ENCODE measurements at regions not wholly inside any gene's neighbourhood (a gene's known extent, or its start where the extent isn't known, plus 50 kb on each side); places are given as distances from the start of the nearest gene placed in this dataset.

GRCh38 chr14:55771242-55771981, 191.4 kb downstream of the KTN1 start:
- ATAC-seq (ENCODE audit: poor library complexity) = no peak
- Mint-ChIP-seq H3K36me3 (ENCODE audit: low read depth) (no peaks in the 10 kb centered on the region), H3K27ac (no peak overlapping the region)

GRCh38 chr14:55772486-55772885, 192.5 kb downstream of the KTN1 start:
- Histone ChIP-seq H3K27me3 (ENCODE audit: control insufficient read depth in 1 of 2, insufficient read depth in 2 of 2, low read length in 2 of 2) (no peaks in the 10 kb centered on the region), H3K36me3 (ENCODE audit: insufficient read depth, low read length) (no peaks in the 10 kb centered on the region), H3K4me1 (ENCODE audit: insufficient read depth, low read length) (no peaks in the 10 kb centered on the region), H3K9me3 (ENCODE audit: control insufficient read depth in 1 of 2, insufficient read depth in 1 of 2, low read length in 2 of 2) (no peaks in the 10 kb centered on the region), H3K4me3 (ENCODE audit: low read length) (no peak overlapping the region), H3K27ac (ENCODE audit: low read depth in 1 of 2, low read length in 2 of 2) (no peak overlapping the region)
- no peaks in the 10 kb centered on the region for H3K9me3 Mint-ChIP-seq
- no peaks in the 10 kb centered on the region for H3K36me3 Mint-ChIP-seq (ENCODE audit: low read depth)
- no peak for TF ChIP-seq CTCF (IDR thresholded peaks at IDR 0.05)
- DNase-seq (no peak), ATAC-seq (ENCODE audit: poor library complexity) (no peak)
- ChIA-PET CTCF (no interaction called here), POLR2A (no interaction called here)
- no peaks in the 10 kb centered on the region for H3K4me1 Mint-ChIP-seq (ENCODE audit: low read depth)
- no peaks in the 10 kb centered on the region for H3K27me3 Mint-ChIP-seq
- intact Hi-C loops (cut with DNase I, micrococcal nuclease) = no loop called here
- H3K27ac Mint-ChIP-seq = no peak overlapping the region
- no peak overlapping the region for H3K4me3 Mint-ChIP-seq

More at GRCh38 chr14:55771242-55771981, 191.4 kb downstream of the KTN1 start:
- CTCF ChIA-PET = no interaction called here
- Histone ChIP-seq H3K36me3 (ENCODE audit: insufficient read depth, low read length) (no peaks in the 10 kb centered on the region), H3K27me3 (ENCODE audit: control insufficient read depth in 1 of 2, insufficient read depth in 2 of 2, low read length in 2 of 2) (no peaks in the 10 kb centered on the region), H3K4me3 (ENCODE audit: low read length) (no peak overlapping the region), H3K9me3 (ENCODE audit: control insufficient read depth in 1 of 2, insufficient read depth in 1 of 2, low read length in 2 of 2) (no peaks in the 10 kb centered on the region), H3K27ac (ENCODE audit: low read depth in 1 of 2, low read length in 2 of 2) (no peak overlapping the region), H3K4me1 (ENCODE audit: insufficient read depth, low read length) (no peaks in the 10 kb centered on the region)
- no peak for DNase-seq
- intact Hi-C loops (cut with DNase I, micrococcal nuclease) = no loop called here
- POLR2A ChIA-PET = no interaction called here
- H3K4me3 Mint-ChIP-seq = no peak overlapping the region
- no peaks in the 10 kb centered on the region for H3K27me3 Mint-ChIP-seq
- no peaks in the 10 kb centered on the region for H3K4me1 Mint-ChIP-seq (ENCODE audit: low read depth)
- no peaks in the 10 kb centered on the region for H3K9me3 Mint-ChIP-seq
- TF ChIP-seq CTCF (IDR thresholded peaks at IDR 0.05) = no peak

- no peaks in the 10 kb centered on the region for H3K36me3 ChIP-seq (ENCODE audit: insufficient read depth, low read length)
- Mint-ChIP-seq H3K9me3 (no peaks in the 10 kb centered on the region), H3K4me1 (ENCODE audit: low read depth) (no peaks in the 10 kb centered on the region), H3K27ac (no peak overlapping the region), H3K36me3 (ENCODE audit: low read depth) (no peaks in the 10 kb centered on the region), H3K27me3 (no peaks in the 10 kb centered on the region), H3K4me3 (no peak overlapping the region)
- TF ChIP-seq CTCF (IDR thresholded peaks at IDR 0.05) = no peak
- CTCF ChIA-PET = no interaction called here
- no peaks in the 10 kb centered on the region for H3K4me1 ChIP-seq (ENCODE audit: insufficient read depth, low read length)
- H3K27ac ChIP-seq (ENCODE audit: low read depth in 1 of 2, low read length in 2 of 2) = no peak overlapping the region
- H3K4me3 ChIP-seq (ENCODE audit: low read length) = no peak overlapping the region
- H3K9me3 ChIP-seq (ENCODE audit: control insufficient read depth in 1 of 2, insufficient read depth in 1 of 2, low read length in 2 of 2) = no peaks in the 10 kb centered on the region
- no peak for ATAC-seq (ENCODE audit: poor library complexity)
- H3K27me3 ChIP-seq (ENCODE audit: control insufficient read depth in 1 of 2, insufficient read depth in 2 of 2, low read length in 2 of 2) = no peaks in the 10 kb centered on the region
- intact Hi-C loops (cut with DNase I, micrococcal nuclease) = no loop called here
- no peak for DNase-seq
- POLR2A ChIA-PET = no interaction called here
Measured at GRCh38 chr14:55773312-55773711, 193.3 kb downstream of the KTN1 start.
